Uterus (tissue), 2 donors: ENCODE measurements at regions not wholly inside any gene's neighbourhood (a gene's known extent, or its start where the extent isn't known, plus 50 kb on each side); places are given as distances from the start of the nearest gene placed in this dataset.

Experiments
- CTCF ChIP-seq, 4 experiments: fragments of 200-600 bp in 2 of 4; fragments of 450-650 bp in 2 of 4; sonication (generic) in 2 of 4; IDR thresholded peaks; one replicate each; pipeline ENCODE4 v1.5.1; 2016 to 2019; ENCODE audit warnings: antibody characterized with exemption in 4 of 4, mild to moderate bottlenecking in 2 of 4, moderate library complexity in 1 of 4
- POLR2A ChIP-seq, 2 donors: fragments of 450-650 bp; IDR thresholded peaks; one replicate each; pipeline ENCODE4 v1.6.1; 2016; ENCODE audit warnings: antibody characterized with exemption in 2 of 2, mild to moderate bottlenecking in 1 of 2, moderate library complexity in 1 of 2

GRCh38 chr13:87536899-87537298, 134.3 kb upstream of the SLITRK5 start:
- TF ChIP-seq CTCF (IDR thresholded peaks at IDR 0.05) = no peak
- no peak for TF ChIP-seq POLR2A (IDR thresholded peaks at IDR 0.05)
